Stomach (tissue), 4 donors: ENCODE measurements at regions not wholly inside any gene's neighbourhood (a gene's known extent, or its start where the extent isn't known, plus 50 kb on each side); places are given as distances from the start of the nearest gene placed in this dataset.

ENCODE experiments used
- CTCF ChIP-seq, 7 experiments: fragments of 450-650 bp in 4 of 7; fragments of 200-600 bp in 3 of 7; sonication (generic) in 3 of 7; IDR thresholded peaks; one replicate each; pipeline ENCODE4 v1.5.1; 2016 to 2019; ENCODE audit warnings: antibody characterized with exemption in 7 of 7, control low read depth in 2 of 7, mild to moderate bottlenecking in 1 of 7
- POLR2A ChIP-seq, 4 donors: fragments of 450-650 bp; IDR thresholded peaks; one replicate each; pipeline ENCODE4 v1.6.1; 2016; ENCODE audit warnings: antibody characterized with exemption in 4 of 4, control low read depth in 2 of 4, mild to moderate bottlenecking in 1 of 4, moderate library complexity in 1 of 4
- POLR2AphosphoS5 ChIP-seq, 3 donors: sonication (generic); formaldehyde crosslinking; IDR thresholded peaks; one replicate each; pipeline ENCODE4 v1.6.1; 2016; ENCODE audit warnings: antibody characterized with exemption in 3 of 3

GRCh38 chr17:72470121-72470705 lies 349.4 kb downstream of the SOX9 start:
- no peak for TF ChIP-seq POLR2A (IDR thresholded peaks at IDR 0.05)
- no peak for TF ChIP-seq CTCF (IDR thresholded peaks at IDR 0.05)
- no peak for TF ChIP-seq POLR2AphosphoS5 (IDR thresholded peaks at IDR 0.05)
